Skin epidermis (tissue), 12 donors: ENCODE measurements at regions not wholly inside any gene's neighbourhood (a gene's known extent, or its start where the extent isn't known, plus 50 kb on each side); places are given as distances from the start of the nearest gene placed in this dataset.

ENCODE experiments used
- H3K27ac ChIP-seq, 21 experiments: fragments of 200-600 bp; sonication (generic) in 11 of 21; one replicate each; pipeline ENCODE4 v1.5.0; 2020; ENCODE audit warnings: mild to moderate bottlenecking in 3 of 21, inconsistent platforms in 2 of 21, moderate library complexity in 2 of 21
- H3K4me3 ChIP-seq, 7 experiments: fragments of 200-600 bp; sonication (generic) in 2 of 7; one replicate each; pipeline ENCODE4 v1.5.0; 2020; ENCODE audit warnings: inconsistent platforms in 2 of 7, mild to moderate bottlenecking in 2 of 7, moderate library complexity in 1 of 7

- no peak overlapping the region for H3K4me3 ChIP-seq
- H3K27ac ChIP-seq: no peak overlapping the region
These were observed 84.0 kb upstream of the TRIM2 start for GRCh38 chr4:153120235-153120634.

GRCh38 chr4:153122855-153123254 lies 81.4 kb upstream of the TRIM2 start:
- no peak overlapping the region for H3K4me3 ChIP-seq

DNA sequence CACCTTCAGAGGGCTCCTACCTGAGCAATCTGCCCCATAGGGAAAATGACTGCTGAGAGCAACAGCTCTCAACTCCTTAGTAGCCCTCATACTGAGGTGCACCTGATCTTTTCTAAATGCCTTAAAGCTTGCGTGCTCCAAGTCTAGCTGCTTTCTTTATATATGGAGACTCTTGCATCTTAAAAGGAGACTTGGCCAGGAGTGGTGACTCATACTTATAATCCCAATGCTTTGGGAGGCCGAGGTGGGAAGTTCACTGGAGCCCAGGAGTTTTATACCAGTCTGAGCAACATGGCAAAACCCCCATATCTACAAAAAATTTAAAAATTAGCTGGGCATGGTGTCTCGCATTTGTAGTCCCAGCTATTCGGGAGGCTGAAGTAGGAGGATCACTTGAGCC lies 78.1 kb upstream of the TRIM2 start:
- Histone ChIP-seq H3K4me3 (no peak overlapping the region), H3K27ac (no peak overlapping the region)

More at GRCh38 chr4:153122855-153123254, 81.4 kb upstream of the TRIM2 start:
- H3K27ac ChIP-seq: no peak overlapping the region

DNA sequence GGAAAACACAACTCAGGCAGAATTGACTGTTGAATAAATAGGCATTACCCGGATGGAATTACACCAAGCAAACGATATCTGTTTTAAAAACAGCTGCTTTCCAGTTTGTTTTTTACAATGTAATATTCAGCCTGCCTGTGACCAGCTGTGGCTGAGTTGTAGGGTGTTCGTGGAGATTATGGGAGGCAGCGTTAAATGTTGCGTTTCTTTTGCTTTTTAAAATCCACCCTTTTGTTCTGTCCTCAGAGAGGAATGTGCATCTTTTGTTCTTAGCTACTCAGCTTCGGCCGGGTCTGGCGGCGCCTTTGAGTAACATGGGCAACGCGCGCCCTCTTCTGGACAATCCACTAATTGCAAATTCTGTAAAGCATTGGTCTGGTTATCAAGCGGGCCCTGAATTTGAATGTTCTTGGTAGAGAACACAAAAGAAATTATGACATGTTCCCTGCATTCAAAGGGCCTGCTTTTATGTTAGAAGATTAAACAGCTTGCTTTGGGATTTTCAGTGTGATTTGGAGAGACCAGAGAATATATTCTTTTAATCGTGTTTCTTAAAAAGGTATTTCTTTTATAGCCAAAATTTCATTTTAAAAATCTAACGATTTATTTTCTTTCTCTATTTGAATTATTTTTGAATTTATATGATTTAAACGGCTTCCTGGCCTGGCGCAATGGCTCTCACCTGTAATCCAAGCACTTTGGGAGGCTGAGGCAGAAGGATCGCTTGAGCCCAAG lies 76.3 kb upstream of the TRIM2 start:
- Histone ChIP-seq H3K27ac (no peak overlapping the region), H3K4me3 (no peak overlapping the region)

GRCh38 chr4:153131596-153131995 lies 72.6 kb upstream of the TRIM2 start:
- Histone ChIP-seq H3K4me3 (no peak overlapping the region), H3K27ac (no peak overlapping the region)

GRCh38 chr4:153137159-153137558 lies 67.1 kb upstream of the TRIM2 start:
- Histone ChIP-seq H3K27ac (no peak overlapping the region), H3K4me3 (no peak overlapping the region)

- Histone ChIP-seq H3K4me3 (no peak overlapping the region), H3K27ac (no peak overlapping the region)
These were observed 66.3 kb upstream of the TRIM2 start for GRCh38 chr4:153137677-153138630.

- Histone ChIP-seq H3K27ac (no peak overlapping the region), H3K4me3 (no peak overlapping the region)
These were observed 65.5 kb upstream of the TRIM2 start for GRCh38 chr4:153138736-153139135.

DNA sequence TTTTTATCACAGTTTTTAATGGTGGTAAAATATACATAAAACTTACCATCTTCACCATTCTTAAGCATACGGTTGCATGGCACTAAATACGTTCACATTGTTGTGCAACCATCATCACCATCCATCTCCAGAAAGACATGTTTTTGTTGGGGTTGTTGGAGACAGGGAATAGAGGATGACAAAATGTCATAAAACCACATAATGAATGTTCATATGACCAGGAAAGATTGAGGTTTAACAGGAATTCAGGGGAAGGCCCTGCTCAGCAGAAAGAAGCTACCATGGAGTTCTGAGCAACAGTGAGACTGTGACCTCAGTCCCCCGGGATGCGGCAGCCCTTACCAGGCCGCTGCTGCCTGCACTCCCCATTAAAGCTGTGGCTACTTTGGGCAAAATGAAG lies 63.9 kb upstream of the TRIM2 start:
- no peak overlapping the region for H3K27ac ChIP-seq

DNA sequence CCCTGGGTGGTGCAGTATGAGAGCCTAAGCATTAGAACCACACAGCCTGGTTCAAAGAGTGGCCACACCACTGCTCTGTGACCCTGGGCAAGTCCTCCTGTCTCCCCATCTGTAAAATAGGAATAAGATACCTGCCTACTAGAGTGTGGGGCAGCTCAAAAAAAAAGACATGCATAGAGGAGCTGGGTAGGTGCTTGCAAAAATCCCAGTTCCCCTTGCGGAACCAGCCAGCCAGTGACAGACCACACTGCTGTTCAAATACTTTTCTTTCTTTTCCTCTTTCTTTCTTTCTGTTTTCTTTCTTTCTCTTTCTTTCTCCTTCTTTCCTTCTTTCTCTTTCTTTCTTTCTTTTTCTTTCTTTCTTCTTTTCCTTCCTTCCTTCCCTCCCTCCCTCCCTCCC lies 63.0 kb upstream of the TRIM2 start:
- Histone ChIP-seq H3K27ac (no peak overlapping the region), H3K4me3 (no peak overlapping the region)

More for the DNA sequence above, 63.9 kb upstream of the TRIM2 start:
- no peak overlapping the region for H3K4me3 ChIP-seq

- no peak overlapping the region for H3K4me3 ChIP-seq
- H3K27ac ChIP-seq: no peak overlapping the region
These were observed 61.4 kb upstream of the TRIM2 start for GRCh38 chr4:153142700-153143438.

GRCh38 chr4:153143527-153144348 lies 60.5 kb upstream of the TRIM2 start:
- Histone ChIP-seq H3K4me3 (no peak overlapping the region), H3K27ac (no peak overlapping the region)

DNA sequence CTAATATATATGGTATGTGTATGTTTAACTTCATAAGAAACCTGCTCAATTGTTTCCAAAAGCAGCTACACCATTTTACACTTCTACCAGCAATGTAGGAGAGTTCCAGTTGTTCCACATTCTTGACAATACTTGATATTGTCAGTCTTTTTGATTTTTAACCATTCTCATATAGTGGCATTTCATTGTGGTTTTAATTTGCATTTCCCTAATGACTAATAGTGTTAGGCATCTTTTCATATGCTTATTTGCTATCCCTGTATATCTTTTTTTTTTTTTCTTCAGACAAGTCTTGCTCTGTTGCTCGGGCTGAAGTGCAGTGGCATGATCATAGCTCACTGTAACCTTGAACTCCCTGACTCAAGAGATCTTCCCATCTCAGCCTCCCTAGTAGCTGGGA lies 58.2 kb upstream of the TRIM2 start:
- H3K4me3 ChIP-seq: no peak overlapping the region
- H3K27ac ChIP-seq: no peak overlapping the region

GRCh38 chr4:153146961-153147360 lies 57.3 kb upstream of the TRIM2 start:
- H3K4me3 ChIP-seq: no peak overlapping the region
- no peak overlapping the region for H3K27ac ChIP-seq

GRCh38 chr4:153148791-153149190 lies 55.5 kb upstream of the TRIM2 start:
- no peak overlapping the region for H3K27ac ChIP-seq

GRCh38 chr4:153151535-153152455 lies 52.4 kb upstream of the TRIM2 start:
- H3K4me3 ChIP-seq: peak overlapping the region in 4 of 7 experiments; percentile 41 to 55 (median 46)
- H3K27ac ChIP-seq: peak overlapping the region in 1 of 21 experiments; percentile 80

More at GRCh38 chr4:153148791-153149190, 55.5 kb upstream of the TRIM2 start:
- H3K4me3 ChIP-seq: no peak overlapping the region

- Histone ChIP-seq H3K4me3 (peak overlapping the region; percentile 41 to 55 (median 48)), H3K27ac (peak overlapping the region in 18 of 21 experiments; percentile 22 to 82 (median 50))
These were observed 51.5 kb upstream of the TRIM2 start for GRCh38 chr4:153152501-153153338.
